HG03439 (cell line): ENCODE measurements at regions not wholly inside any gene's neighbourhood (a gene's known extent, or its start where the extent isn't known, plus 50 kb on each side); places are given as distances from the start of the nearest gene placed in this dataset.

Experiments
- ATAC-seq: cut with Tn5 transposase; IDR thresholded peaks from one replicate; pipeline ENCODE4 v1.9.1; 2021; ENCODE audit warnings: mild to moderate bottlenecking, moderate library complexity; ENCODE audit not compliant: unreplicated experiment

- no peak for ATAC-seq
Measured at GRCh38 chr6:133688705-133689492, 200.0 kb upstream of the TCF21 start.

GRCh38 chr6:133689863-133690262 is 199.1 kb upstream of the TCF21 start:
- no peak for ATAC-seq

GRCh38 chr6:133693565-133693964 is 195.3 kb upstream of the TCF21 start:
- ATAC-seq: no peak

DNA sequence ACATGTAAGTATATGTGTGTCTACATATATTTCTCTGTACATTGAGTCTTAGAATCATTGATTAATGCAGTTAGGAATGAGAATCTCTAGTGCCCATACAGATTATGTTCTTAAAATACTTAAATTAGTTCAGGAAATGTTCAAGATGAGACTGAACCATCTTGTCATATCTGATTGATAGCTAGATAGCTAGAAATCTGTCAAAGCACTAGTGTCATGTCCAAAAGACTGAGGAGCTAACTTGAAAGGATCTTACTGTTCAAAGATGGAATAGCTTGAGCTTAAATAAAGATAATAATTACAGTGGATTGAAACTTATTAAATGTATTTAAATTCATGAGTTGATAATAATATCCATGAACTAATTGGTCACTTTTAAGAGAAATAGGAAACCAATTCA is 191.7 kb upstream of the TCF21 start:
- ATAC-seq: no peak

DNA sequence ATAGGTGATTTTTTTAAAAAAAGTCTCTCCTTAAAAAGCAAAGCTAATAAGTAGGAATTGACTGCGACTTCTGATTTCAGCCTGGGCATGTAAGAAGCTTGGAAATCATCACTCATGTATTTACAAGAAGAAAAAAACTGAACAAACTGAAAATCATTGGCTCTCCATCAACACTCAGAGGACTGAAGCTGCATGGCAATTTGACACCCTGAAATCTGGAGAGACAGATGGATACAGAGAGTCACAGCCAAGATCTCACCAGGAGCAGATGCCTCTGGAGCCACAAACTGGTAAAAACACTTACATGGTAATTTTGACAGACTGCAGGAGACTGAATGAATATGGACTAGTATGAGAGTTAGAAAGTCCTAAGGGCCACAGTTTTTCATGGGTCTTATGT is 191.2 kb upstream of the TCF21 start:
- no peak for ATAC-seq

- no peak for ATAC-seq
Measured at GRCh38 chr6:133698272-133698671, 190.6 kb upstream of the TCF21 start.

DNA sequence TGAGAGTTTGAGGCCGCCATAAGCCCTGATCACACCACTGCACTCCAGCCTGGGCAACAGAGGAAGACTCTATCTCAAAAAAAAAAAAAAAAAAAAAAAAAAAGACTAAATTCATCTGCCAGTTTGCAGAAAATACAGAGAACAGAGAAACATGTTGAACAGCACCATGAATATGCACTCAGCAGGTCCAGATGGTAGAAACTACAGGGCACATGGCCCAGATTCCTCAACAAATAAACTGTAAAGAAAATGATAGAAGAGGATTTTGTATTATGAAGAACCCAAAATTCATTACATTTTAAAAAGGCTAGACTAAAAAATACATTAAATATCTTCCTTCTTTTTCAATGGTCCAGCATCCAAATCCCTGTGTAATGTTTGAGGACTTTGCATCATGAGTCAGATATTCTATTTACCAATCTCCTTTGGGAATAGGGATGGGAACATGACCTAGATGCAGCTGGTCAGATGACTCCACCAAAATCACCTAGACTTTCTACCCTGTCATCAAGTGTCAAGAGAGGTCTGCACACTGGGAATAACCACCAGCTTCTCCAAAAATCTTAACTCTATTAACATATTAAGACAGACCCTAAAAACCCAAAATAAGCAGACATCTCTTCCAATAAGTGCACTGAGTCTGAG is 189.1 kb upstream of the TCF21 start:
- ATAC-seq: no peak

GRCh38 chr6:133701633-133702331 is 187.1 kb upstream of the TCF21 start:
- no peak for ATAC-seq

GRCh38 chr6:133704371-133704770 is 184.5 kb upstream of the TCF21 start:
- ATAC-seq: no peak

- ATAC-seq: no peak
Measured at GRCh38 chr6:133705066-133705465, 183.8 kb upstream of the TCF21 start.

DNA sequence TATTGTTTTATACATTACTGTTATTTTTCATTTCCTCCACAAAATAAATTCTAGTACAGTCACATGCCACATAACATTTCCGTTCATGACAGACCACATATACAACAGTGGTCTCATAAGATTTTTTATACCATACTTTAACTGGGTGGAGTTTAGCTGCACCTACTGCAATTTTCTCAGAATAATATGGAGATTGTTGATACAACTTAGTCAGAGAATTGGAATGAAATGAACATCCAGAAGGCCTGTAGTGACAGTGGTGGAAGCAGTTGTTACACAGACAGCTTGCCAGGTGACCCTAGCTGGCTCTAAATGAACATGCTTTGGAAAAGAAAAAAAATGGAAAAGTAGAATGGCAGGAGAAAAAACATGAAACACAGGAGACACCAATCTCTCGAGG is 183.2 kb upstream of the TCF21 start:
- ATAC-seq: no peak

DNA sequence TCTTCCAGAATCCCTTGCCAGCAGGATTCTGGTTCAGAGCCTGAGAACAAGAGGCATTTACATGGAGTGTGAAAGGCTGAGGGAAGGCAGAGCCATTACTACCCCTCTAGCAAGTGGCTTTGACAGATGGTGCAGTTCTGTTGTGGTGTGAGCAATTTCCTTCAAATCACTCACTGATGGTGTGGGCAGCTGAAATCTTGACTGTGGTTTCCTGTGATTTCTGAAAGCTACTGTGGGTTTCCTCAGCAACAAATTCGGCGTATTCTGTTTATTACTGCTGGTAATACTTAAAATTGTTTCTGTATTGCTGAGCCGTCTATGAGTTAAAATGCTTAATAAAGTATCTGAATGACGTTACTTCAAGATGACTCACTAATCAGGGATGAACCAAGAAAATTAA is 181.5 kb upstream of the TCF21 start:
- ATAC-seq: no peak

DNA sequence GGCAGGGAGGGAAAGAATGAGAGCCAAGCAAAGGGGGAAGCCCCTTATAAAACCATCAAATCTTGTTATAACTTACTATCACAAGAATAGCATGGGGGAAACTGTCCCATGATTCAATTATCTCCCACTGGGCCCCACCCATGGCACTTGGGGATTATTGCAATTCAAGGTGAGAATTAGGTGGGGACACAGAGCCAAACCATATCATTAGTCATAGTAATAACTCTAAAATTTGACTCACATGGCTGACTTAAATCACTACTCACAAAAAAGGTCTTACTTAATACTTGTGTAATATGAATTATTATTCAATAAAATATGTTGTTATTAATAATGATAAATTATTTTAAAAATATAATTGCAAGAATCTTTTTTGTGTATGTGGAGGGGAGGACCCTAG is 178.1 kb upstream of the TCF21 start:
- ATAC-seq: no peak

DNA sequence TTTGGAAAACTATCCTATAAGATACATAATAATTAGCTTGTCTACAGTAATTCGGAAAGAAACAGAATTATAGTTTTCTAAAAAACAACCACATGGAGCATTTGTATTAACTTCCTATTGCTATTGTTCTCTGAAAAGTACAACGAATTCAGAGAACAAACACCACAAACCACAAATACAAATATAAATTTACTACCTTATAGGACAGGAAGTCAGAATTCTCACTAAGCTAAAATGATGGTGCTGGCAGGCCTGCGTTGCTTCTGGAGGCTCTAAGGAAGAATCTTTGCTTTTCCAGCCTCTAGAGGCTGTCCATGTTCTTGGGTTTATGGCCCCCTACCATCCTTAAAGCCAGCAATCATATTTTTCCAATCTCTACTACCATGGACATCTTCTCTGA is 173.6 kb upstream of the TCF21 start:
- ATAC-seq: no peak

GRCh38 chr6:133724726-133725125 is 164.2 kb upstream of the TCF21 start:
- no peak for ATAC-seq

GRCh38 chr6:133726188-133726587 is 162.7 kb upstream of the TCF21 start:
- ATAC-seq: no peak

- ATAC-seq: no peak
Measured at GRCh38 chr6:133730881-133731280, 158.0 kb upstream of the TCF21 start.

GRCh38 chr6:133740218-133740617 is 148.7 kb upstream of the TCF21 start:
- ATAC-seq: no peak

DNA sequence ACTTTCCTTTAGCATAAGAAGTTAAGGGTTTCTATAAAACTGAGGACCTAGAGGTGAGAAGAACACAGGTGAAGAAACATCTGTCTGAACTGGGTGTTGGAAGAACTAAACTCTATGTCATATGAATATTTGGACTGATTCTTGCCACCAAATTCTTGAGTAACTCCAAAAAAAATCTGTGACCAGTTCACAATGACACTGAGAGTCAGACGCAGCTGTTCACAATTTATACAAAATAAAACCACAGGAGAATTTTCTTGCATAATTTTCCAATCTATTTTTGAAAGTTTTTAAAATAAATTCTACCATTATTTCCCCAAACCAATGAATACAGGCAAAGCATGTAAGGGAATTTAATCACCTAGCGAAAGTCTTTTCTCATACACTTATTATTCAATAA is 148.1 kb upstream of the TCF21 start:
- ATAC-seq: no peak

- ATAC-seq: no peak
Measured at GRCh38 chr6:133741375-133741861, 147.5 kb upstream of the TCF21 start.

GRCh38 chr6:133743621-133744020 is 145.3 kb upstream of the TCF21 start:
- ATAC-seq: no peak

DNA sequence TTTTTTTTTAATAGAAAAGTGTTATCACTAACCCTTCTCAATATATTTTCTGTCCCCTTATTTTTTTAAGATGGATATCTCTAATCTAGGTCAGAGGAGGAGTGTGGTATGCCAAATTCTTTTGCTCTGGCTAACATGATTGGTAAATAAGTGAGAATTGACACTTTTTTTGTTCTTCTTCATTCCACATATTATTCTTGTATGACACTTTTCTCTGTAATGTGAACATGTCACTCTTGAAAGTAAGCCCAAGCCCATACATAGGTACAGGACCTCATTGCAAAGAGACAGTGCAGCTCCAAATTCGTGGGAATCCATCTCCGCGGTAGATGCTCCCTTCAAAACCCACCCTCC is 142.5 kb upstream of the TCF21 start:
- no peak for ATAC-seq
